ENCODE measurements at regions not wholly inside any gene's neighbourhood (a gene's known extent, or its start where the extent isn't known, plus 50 kb on each side); places are given as distances from the start of the nearest gene placed in this dataset.
"Not testable (repeated sequence)": the region's sequence is repeated elsewhere in the genome, so short reads cannot be mapped to it uniquely, and the experiment has no call there.

DNA sequence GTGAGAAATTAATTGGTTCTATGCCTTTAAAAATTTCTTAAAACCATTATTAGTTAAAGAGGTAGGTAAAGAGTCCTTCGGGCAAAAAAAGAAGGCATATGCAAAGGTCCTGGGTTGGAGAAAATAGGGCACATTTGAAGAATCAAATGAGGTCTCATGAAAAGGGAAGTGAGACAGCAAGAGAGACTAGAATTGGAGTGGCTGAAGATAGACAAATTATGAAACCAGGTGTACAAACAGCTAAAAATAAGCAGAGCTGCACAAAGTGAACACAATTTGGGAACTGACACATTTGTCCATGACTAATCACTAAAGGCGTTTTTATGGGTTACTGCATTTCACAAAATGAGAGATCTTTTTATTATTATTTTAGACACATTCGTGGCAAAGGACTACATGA, 581.2 kb downstream of the PYDC2 start:
- no peak for DNase-seq

DNA sequence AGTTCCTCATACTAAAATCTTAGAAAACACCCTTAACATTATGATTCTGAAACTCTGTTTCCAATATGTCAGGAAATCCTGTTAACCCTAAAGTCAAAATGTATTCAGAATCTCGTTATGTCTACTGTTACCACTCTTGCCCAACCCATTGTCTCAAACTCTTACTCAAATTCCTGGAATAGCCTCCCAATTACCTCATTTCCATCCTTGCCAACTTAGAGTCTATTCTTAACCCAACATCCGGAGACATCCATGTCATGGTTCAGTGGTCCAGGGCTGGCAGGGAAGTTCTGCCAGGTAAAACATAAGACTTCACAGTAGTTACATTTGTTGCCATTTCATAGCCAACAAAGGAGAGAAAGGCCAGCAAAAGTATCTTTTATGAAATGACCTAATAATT, 593.9 kb downstream of the PYDC2 start:
- DNase-seq, result peak; percentile 32

GRCh38 chr3:192055946-192056345, 595.0 kb downstream of the PYDC2 start:
- DNase-seq, result peak; percentile 0

DNA sequence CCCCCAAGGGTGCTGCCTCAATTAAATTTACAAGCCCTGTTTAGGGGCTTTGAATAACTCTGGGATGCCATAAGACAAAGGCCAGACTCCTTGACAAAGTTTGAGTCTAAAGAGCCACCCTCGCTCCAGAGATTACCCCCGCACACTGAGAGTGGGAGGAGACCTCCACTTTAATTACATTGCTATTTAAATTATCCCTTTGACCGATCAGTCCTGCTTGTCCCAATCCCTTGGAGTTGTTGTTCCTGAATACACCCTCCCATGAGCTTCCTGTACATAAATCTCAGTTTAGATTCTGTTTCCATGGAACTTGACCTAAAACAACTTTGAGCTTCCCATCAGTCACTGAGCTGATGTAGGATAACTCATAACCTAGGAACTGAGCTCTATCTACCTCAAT, 596.3 kb downstream of the PYDC2 start:
- DNase-seq, result no peak

DNA sequence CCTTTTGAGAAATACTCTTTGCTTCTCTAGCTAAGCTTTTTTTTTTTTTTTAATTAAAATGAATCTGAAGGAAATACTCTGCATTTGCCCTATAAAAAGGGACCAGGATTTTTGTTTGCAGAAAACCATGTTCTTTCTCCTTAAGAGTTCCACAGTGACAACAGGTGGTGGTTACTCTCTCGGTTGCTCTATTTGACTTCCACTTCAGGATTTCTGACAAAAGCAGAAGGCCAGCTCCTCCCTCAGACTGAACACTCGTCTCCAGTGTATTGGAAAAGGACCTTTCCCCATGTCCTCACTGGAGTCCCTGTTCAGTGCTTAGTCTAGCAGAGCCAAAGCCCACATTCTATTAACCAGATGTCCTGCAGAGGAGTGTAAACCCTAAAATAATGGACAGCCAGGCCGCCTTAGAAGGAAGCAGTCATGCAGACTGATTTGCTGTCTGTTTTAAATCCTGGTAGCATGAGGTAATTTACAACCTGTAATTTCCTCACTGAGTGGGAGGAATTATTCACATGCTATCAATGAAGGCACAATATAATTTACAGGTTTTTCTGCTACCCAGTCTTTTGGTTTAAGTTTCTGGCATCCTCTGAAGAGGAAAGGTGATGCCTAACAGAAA, 599.3 kb downstream of the PYDC2 start:
- DNase-seq, result no peak

DNA sequence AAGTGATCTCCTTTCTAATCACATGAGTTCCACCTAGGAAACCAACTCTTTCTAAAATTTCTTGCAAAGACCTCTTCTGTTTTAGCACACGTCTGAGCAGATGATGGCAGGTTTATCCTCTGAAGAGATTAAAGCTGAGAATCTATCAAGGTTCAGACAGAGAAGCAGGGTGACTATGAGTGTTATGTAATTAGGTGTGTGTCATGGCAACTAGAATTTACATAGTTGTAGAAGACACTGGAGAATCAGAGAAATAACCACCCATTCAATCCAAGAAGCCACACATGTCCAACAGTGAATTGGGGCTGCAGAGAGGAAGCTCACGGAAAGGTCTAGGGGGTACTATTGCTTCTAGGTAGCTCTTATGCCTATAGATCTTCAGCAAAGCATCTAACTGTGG, 600.5 kb downstream of the PYDC2 start:
- no peak for DNase-seq

- DNase-seq, result no peak
These were observed 601.2 kb downstream of the PYDC2 start for GRCh38 chr3:192062186-192062585.

GRCh38 chr3:192063570-192063969, 602.6 kb downstream of the PYDC2 start:
- peak; percentile 58 for DNase-seq

DNA sequence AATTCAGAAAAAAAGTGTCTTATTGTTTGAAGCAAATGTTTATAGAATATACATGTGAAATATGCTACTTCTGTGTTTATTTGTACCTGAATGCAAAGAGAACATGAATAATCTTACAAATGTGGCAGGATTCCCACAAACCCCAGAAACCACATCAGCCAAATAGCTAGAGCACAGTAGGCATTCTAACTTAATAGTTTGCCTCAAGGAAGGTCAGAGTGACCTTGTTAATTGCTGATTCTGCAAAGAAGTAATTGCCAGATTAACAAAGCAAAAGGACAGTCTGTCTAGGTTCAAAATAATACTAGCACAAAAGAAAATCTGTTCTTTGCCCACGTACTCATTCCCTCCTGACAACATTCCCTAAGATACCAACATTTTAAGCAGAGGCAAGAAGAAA, 604.0 kb downstream of the PYDC2 start:
- no peak for DNase-seq

DNA sequence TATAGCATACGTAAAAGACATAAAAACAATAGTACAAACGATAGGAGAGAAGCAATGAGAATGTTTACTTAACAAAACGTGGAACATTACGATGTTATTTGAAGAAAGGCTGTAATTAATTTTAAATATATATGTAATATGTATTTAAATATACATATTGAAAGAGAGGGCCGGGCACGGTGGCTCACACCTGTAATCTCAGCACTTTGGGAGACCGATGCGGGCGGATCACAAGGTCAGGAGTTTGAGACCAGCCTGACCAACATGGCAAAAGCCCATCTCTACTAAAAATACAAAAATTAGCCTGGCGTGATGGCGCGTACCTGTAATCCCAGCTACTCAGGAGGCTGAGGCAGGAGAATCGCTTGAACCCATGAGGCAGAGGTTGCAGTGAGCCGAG, 605.3 kb downstream of the PYDC2 start:
- not testable (repeated sequence) for DNase-seq

DNA sequence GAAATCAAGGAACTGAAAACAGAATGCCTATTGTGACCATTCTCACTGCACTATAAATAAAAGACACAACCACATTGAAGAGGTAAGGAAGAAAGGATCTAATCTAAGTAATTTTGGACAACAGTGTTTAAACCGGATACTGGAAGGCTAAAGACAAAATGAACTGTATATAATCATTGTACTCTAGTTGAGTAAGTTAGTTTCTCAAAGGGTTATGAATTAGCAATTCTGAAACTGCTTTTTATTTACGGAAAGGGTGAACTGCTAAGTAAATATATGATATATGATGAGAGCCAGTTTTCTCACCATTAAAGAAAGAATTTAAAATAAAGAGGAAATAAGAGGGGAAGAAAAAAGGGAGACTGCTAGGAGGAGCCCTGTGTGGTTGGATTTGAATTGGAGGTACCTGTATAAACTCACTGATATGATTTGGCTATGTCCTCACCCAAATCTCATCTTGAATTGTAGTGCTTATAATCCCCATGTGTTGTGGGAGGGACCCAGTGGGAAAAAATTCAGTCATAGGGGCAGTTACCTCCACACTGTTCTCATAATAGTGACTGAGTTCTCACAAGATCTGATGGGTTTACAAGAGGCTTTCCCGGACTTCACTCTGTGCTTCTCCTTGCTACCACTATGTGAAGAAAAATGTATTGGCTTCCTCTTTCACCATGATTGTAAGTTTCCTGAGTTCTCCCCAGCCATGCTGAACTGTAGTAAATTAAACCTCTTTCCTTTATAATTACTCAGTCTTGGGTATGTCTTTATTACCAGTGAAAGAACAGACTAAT, 607.7 kb downstream of the PYDC2 start:
- DNase-seq, result no peak

GRCh38 chr3:192077795-192078497, 617.0 kb downstream of the PYDC2 start:
- no peak for DNase-seq

- no peak for DNase-seq
These were observed 618.1 kb downstream of the PYDC2 start for GRCh38 chr3:192079098-192079497.

DNA sequence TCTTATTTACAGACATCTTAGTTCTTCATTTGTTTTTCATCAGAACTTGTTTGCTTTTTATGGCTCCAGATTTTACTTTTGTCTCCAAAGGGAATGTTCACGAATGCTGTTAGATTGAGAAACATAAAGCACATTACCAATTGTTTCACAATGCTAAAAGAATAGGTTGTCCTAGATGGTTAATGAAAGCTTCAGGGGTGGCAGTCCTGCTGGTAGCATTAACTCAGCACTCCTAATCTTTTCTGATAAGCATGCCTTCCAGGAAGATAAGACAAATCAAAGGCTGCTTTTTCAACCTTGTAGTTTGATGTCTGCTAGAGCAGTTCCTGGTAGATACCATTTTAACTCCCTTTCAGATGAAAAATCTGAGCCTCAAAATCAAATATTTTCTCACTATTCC, 619.4 kb downstream of the PYDC2 start:
- DNase-seq, result no peak

DNA sequence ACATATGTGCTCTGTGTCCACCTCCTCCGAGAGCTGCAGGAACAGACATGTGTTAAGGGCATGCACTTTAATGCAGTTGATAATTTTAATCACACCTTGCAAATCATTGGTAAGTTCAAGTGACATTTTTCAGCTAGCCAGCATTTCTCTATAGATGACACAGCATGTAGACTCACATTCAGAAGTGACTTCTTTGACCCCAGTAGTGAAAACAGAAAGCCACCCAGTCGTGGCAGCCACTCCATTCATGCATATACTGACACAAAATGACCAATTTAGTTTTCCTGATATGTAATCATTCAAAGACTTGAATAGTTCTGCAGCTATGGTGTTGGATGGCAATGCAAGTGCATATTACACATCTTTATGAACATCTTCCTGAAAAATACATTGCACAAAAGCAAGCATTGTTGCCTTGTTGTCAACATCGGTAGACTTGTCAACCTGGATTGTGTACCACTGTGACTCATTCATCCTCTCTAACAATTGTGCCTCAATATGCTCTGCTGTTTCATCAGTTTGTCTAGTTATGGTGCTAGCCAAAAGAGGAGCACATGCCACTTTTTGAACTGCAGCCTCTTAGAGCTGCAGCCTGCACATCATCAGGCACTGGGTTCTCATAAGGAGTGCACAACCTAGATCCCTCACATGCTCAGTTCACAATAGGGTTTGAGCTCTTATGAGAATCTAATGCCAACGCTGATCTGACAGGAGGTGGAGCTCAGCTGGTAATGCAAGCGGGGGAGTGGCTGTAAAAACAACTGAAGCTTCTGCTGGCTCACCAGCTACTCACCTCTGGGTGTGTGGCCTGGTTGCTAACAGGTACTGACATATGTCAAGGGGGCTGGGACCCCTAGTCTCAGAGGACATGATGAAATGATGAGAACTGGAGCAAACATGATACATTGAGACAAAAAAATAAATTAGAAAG, 622.0 kb downstream of the PYDC2 start:
- DNase-seq, result no peak
